Panc1 (cell line): ENCODE measurements at regions not wholly inside any gene's neighbourhood (a gene's known extent, or its start where the extent isn't known, plus 50 kb on each side); places are given as distances from the start of the nearest gene placed in this dataset.

Experiments
- ATAC-seq: fragments of 200-7000 bp; cut with Tn5 transposase; 2 replicates; pipeline ENCODE4 v1.9.1; 2020; ENCODE audit warnings: mild to moderate bottlenecking, moderate library complexity
- BruUV-seq: library from RNA; stranded (reverse); fragments of 400-500 nt; replicated peaks from 2 replicates; lab custom pipeline; 2021; lab: Mats Ljungman, UMichigan
- CTCF ChIA-PET: fragments of 300-600 bp; sonication (Branson Sonifier 250); formaldehyde crosslinking; loops from one replicate; lab custom pipeline; 2022; ENCODE audit warnings: antibody characterized with exemption; lab: Charles Lee
- POLR2A ChIA-PET: fragments of 300-600 bp; sonication (Branson Sonifier 250); formaldehyde crosslinking; loops from one replicate; lab custom pipeline; 2022; ENCODE audit warnings: antibody characterized with exemption; lab: Charles Lee
- DNase-seq: peaks from one replicate; pipeline ENCODE4 v3.0.0-alpha.2; 2010; ENCODE audit warnings: low read depth, low spot score
- H3K27ac ChIP-seq: 2 replicates; pipeline ENCODE4 v1.5.1; 2011; ENCODE audit warnings: mild to moderate bottlenecking, low read length, inconsistent platforms
- H3K27me3 ChIP-seq: fragments of 200-500 bp; sonication (Bioruptor generic); 2 replicates; pipeline ENCODE4 v1.6.0; 2014; ENCODE audit warnings: low read length, inconsistent platforms; ENCODE audit not compliant: control insufficient read depth, insufficient read depth
- H3K36me3 ChIP-seq: fragments of 200-500 bp; sonication (Bioruptor generic); 2 replicates; pipeline ENCODE4 v1.5.1; 2014; ENCODE audit warnings: inconsistent platforms, mild to moderate bottlenecking, low read length, moderate library complexity; ENCODE audit not compliant: control insufficient read depth, insufficient read depth
- H3K4me1 ChIP-seq: 2 replicates; pipeline ENCODE4 v1.5.1; 2011; ENCODE audit warnings: inconsistent platforms, mild to moderate bottlenecking, low read length, moderate library complexity; ENCODE audit not compliant: control insufficient read depth, insufficient read depth
- H3K4me3 ChIP-seq, 2 experiments: 2 replicates each; pipeline ENCODE4 v1.5.1; 2011 to 2012; ENCODE audit warnings: low read depth in 2 of 2, low read length in 2 of 2, mild to moderate bottlenecking in 2 of 2, inconsistent platforms in 1 of 2, moderate library complexity in 1 of 2
- H3K9me3 ChIP-seq: fragments of 200-500 bp; sonication (Bioruptor generic); 2 replicates; pipeline ENCODE4 v1.5.1; 2014; ENCODE audit warnings: low read depth, mild to moderate bottlenecking, inconsistent platforms, low read length, moderate library complexity; ENCODE audit not compliant: control insufficient read depth, insufficient read depth
- CTCF ChIP-seq: fragments of 450-650 bp; IDR thresholded peaks from 2 replicates; pipeline ENCODE4 v1.5.1; 2017; ENCODE audit warnings: mild to moderate bottlenecking
- POLR2AphosphoS5 ChIP-seq: IDR thresholded peaks from 2 replicates; pipeline ENCODE4 v1.6.1; 2012; ENCODE audit warnings: mild to moderate bottlenecking, low read depth, low read length, moderate library complexity
- REST ChIP-seq, 2 experiments: IDR thresholded peaks; 2 replicates each; pipeline ENCODE4 v1.6.1; 2011 to 2012; ENCODE audit warnings: low read depth in 2 of 2, control low read depth in 1 of 2, low read length in 1 of 2, mild to moderate bottlenecking in 1 of 2, moderate library complexity in 1 of 2; ENCODE audit not compliant: insufficient read depth in 1 of 2
- SIN3A ChIP-seq: IDR thresholded peaks from 2 replicates; pipeline ENCODE4 v1.6.1; 2012; ENCODE audit warnings: low read depth, mild to moderate bottlenecking, low read length, moderate library complexity, borderline replicate concordance; ENCODE audit not compliant: insufficient read depth
- TCF7L2 ChIP-seq: IDR thresholded peaks from 2 replicates; pipeline ENCODE4 v1.6.1; 2011; ENCODE audit warnings: mild to moderate bottlenecking, low read depth, low read length, inconsistent platforms
- in situ Hi-C: cut with HindIII; loops from 2 replicates; pipeline ENCODE4 v1.10.0; 2016; ENCODE audit warnings: low sequenced_read_pairs, low pct_unique_long_range_greater_than_20kb
- intact Hi-C: fragments of 100-400 bp; cut with micrococcal nuclease; formaldehyde crosslinking; loops from one replicate; pipeline ENCODE4 v1.10.0; 2022; ENCODE audit not compliant: unreplicated experiment

- CTCF ChIA-PET: no interaction called here
- DNase-seq (no peak), ATAC-seq (no peak)
- BruUV-seq: no TSS peak
- H3K9me3 ChIP-seq: no peaks in the 10 kb centered on the region
- no peak for TF ChIP-seq TCF7L2
- no peak for TF ChIP-seq POLR2AphosphoS5
- TF ChIP-seq REST (IDR thresholded peaks at IDR 0.05; ENCODE audit: insufficient read depth in 1 of 2, low read depth in 2 of 2, low read length in 1 of 2): no peak
- no peak for TF ChIP-seq SIN3A
- no peak for TF ChIP-seq CTCF
- H3K36me3 ChIP-seq: no peaks in the 10 kb centered on the region
- intact Hi-C loops (no loop called here), in situ Hi-C loops (no loop called here)
- H3K27me3 ChIP-seq: no peaks in the 10 kb centered on the region; the same call in 1 of the 2 replicates
- no peaks in the 10 kb centered on the region for H3K4me1 ChIP-seq
- POLR2A ChIA-PET: no interaction called here
- no peak overlapping the region for H3K4me3 ChIP-seq
- H3K27ac ChIP-seq: no peak overlapping the region
Measured at GRCh38 chr18:22882084-22882483, 51.0 kb upstream of the RBBP8 start.

- DNase-seq (no peak), ATAC-seq (no peak)
- Histone ChIP-seq H3K36me3 (no peaks in the 10 kb centered on the region), H3K4me3 (no peak overlapping the region), H3K27me3 (no peaks in the 10 kb centered on the region; the same call in 1 of the 2 replicates), H3K9me3 (no peaks in the 10 kb centered on the region), H3K4me1 (no peaks in the 10 kb centered on the region), H3K27ac (no peak overlapping the region)
- no peak for TF ChIP-seq REST (IDR thresholded peaks at IDR 0.05; ENCODE audit: insufficient read depth in 1 of 2, low read depth in 2 of 2, low read length in 1 of 2)
- TF ChIP-seq TCF7L2: no peak
- TF ChIP-seq POLR2AphosphoS5: no peak
- TF ChIP-seq SIN3A: no peak
- no peak for TF ChIP-seq CTCF
- CTCF ChIA-PET: interaction anchor here (0.6 kb wide), 1 partner anchor 21 kb away, joined by 4 read pairs; no protein-coding TSS in a partner anchor
- BruUV-seq: no TSS peak
- intact Hi-C loops (no loop called here), in situ Hi-C loops (no loop called here)
- POLR2A ChIA-PET: no interaction called here
Measured at GRCh38 chr18:22883179-22883578, 49.9 kb upstream of the RBBP8 start.
